KMS-11 (cell line): ENCODE measurements at regions not wholly inside any gene's neighbourhood (a gene's known extent, or its start where the extent isn't known, plus 50 kb on each side); places are given as distances from the start of the nearest gene placed in this dataset.

ENCODE experiments used
- H2AFZ ChIP-seq: fragments of 200-600 bp; sonication (generic); 2 replicates; pipeline ENCODE4 v1.6.1; 2016; ENCODE audit warnings: antibody characterized with exemption, mixed run types, low read depth
- H3K27ac ChIP-seq: fragments of 200-600 bp; sonication (generic); 2 replicates; pipeline ENCODE4 v1.6.1; 2016; ENCODE audit warnings: mild to moderate bottlenecking, mixed run types
- H3K27me3 ChIP-seq: fragments of 200-600 bp; sonication (generic); 2 replicates; pipeline ENCODE4 v1.6.1; 2017; ENCODE audit warnings: mild to moderate bottlenecking, low read depth, mixed run types, moderate library complexity; ENCODE audit not compliant: insufficient read depth
- H3K36me3 ChIP-seq: fragments of 200-600 bp; sonication (generic); 2 replicates; pipeline ENCODE4 v1.6.1; 2017; ENCODE audit warnings: mild to moderate bottlenecking, mixed run types; ENCODE audit not compliant: insufficient read depth
- H3K4me1 ChIP-seq: fragments of 200-600 bp; sonication (generic); 2 replicates; pipeline ENCODE4 v1.6.1; 2016; ENCODE audit warnings: mild to moderate bottlenecking, low read depth, mixed run types; ENCODE audit not compliant: poor library complexity, severe bottlenecking
- H3K4me2 ChIP-seq: fragments of 200-600 bp; sonication (generic); 2 replicates; pipeline ENCODE4 v1.7.0; 2016; ENCODE audit warnings: mild to moderate bottlenecking, mixed run types
- H3K4me3 ChIP-seq: fragments of 200-600 bp; sonication (generic); IDR thresholded peaks from 2 replicates; pipeline ENCODE4 v1.6.1; 2017; ENCODE audit warnings: low read depth, low read length, mixed read lengths; ENCODE audit not compliant: insufficient read depth
- H3K79me2 ChIP-seq: fragments of 200-600 bp; sonication (generic); 2 replicates; pipeline ENCODE4 v1.6.1; 2016; ENCODE audit warnings: low read depth, mixed run types; ENCODE audit not compliant: insufficient read depth
- H3K9ac ChIP-seq: fragments of 200-600 bp; sonication (generic); 2 replicates; pipeline ENCODE4 v1.6.1; 2016; ENCODE audit warnings: mild to moderate bottlenecking, mixed run types
- H4K20me1 ChIP-seq: fragments of 200-600 bp; sonication (generic); 2 replicates; pipeline ENCODE4 v1.6.1; 2016; ENCODE audit warnings: mild to moderate bottlenecking, mixed run types; ENCODE audit not compliant: insufficient read depth
- CTCF ChIP-seq: fragments of 200-600 bp; sonication (generic); conservative IDR thresholded peaks from 2 replicates; pipeline ENCODE4 v1.6.1; 2017; ENCODE audit warnings: low read depth, mild to moderate bottlenecking, antibody characterized with exemption, low read length, moderate library complexity, mixed read lengths

DNA sequence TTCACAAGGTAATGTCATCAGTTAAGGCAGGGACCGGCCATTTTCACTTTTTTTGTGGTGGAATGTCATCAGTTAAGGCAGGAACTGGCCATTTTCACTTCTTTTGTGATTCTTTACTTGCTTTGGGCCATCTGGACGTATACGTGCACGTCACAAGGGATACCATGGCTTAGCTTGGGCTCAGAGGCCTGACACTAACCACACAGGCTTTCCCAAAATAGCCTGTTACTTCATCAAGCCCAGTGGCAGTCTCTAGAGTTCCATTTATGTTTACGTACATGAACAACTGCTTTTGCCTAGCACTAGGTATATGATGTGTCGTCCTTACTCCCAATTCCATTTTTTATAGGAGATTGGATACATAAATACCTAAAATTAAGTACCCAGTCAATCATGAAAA, 237.9 kb downstream of the C7orf25 start:
- Histone ChIP-seq H3K9ac (no peak overlapping the region), H4K20me1 (no peaks in the 10 kb centered on the region), H3K27ac (no peak overlapping the region), H2AFZ (no peak overlapping the region), H3K4me2 (no peak overlapping the region), H3K27me3 (no peaks in the 10 kb centered on the region), H3K79me2 (no peaks in the 10 kb centered on the region), H3K36me3 (no peaks in the 10 kb centered on the region), H3K4me3 (no peak overlapping the region), H3K4me1 (no peaks in the 10 kb centered on the region)
- no peak for TF ChIP-seq CTCF

DNA sequence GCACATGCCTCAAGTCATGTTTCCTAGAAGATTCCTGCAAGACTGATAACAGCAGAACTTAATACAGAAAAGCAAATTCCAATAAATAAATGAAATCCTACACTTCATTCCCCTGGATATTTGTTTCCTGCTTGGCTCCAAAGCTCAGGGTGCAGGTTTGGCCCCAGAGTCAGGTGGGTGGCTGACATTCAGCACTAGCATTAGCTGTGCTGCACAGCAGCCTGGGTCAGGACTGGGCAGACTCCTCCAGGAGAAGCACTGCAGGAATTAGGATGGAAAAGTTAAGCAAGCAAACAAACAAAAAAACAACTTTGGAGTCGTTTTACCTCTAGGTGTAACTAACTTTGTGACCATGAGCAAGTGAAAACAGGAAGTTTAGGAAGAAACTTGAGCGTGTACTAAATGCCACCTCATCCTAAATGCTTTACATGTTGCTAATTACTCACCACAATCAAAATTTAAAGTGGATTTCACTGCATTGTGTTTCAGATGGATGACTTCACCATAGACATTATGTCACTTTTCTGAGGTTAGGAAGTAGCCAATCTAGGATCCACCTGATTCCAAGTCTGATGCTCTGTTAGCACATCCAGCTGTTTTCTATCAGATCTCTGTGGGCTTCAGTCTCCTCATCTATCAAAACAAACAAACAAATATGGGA, 239.4 kb downstream of the C7orf25 start:
- no peak overlapping the region for H2AFZ ChIP-seq
- no peak for TF ChIP-seq CTCF
- H3K27me3 ChIP-seq = no peaks in the 10 kb centered on the region
- H4K20me1 ChIP-seq = no peaks in the 10 kb centered on the region
- no peak overlapping the region for H3K27ac ChIP-seq
- H3K4me3 ChIP-seq = no peak overlapping the region
- H3K4me1 ChIP-seq = no peaks in the 10 kb centered on the region
- H3K79me2 ChIP-seq = no peaks in the 10 kb centered on the region
- no peak overlapping the region for H3K9ac ChIP-seq
- H3K36me3 ChIP-seq = no peaks in the 10 kb centered on the region
- H3K4me2 ChIP-seq = no peak overlapping the region

DNA sequence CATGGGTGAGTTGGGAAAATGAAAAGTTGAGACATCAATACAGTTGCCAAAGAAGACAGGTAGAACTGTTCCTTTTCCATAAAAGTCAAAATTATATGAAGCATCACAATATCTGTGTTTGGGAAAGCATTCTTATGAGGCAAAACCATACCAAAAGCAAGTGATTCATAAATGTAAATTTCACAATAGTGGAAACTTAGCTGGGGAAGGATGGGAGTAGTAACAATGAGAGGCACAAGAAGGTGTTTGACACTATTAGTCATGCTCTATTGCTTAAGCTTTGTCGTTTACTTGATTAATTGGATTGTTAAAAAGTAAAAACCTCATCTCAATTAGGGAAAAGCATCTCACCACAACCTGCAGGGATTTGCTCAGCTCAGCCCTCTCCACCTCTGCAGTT, 240.2 kb downstream of the C7orf25 start:
- Histone ChIP-seq H3K4me2 (no peak overlapping the region), H4K20me1 (no peaks in the 10 kb centered on the region), H3K79me2 (no peaks in the 10 kb centered on the region), H3K4me1 (no peaks in the 10 kb centered on the region), H3K9ac (no peak overlapping the region), H2AFZ (no peak overlapping the region), H3K27me3 (no peaks in the 10 kb centered on the region), H3K4me3 (no peak overlapping the region), H3K36me3 (no peaks in the 10 kb centered on the region), H3K27ac (no peak overlapping the region)
- no peak for TF ChIP-seq CTCF

DNA sequence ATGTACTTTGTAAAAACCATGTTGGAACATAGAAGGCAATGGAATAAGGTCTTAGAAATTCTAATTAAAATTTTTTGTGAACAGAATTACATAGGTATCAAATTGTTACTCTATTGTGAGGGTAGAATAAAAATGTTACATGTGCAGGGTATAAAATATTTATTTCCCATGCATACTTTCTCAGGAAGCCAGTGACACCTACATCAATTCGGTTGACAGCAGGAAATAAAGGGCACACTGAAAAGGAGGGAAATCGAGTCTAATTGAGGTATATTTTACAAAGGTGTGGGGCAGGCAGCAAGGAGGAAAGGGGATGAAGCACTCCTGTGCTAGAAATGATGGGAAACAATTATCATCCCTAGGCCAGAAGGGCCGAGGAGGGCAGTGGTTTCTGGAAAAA, 244.9 kb downstream of the C7orf25 start:
- Histone ChIP-seq H3K4me3 (no peak overlapping the region), H3K4me1 (no peaks in the 10 kb centered on the region), H3K9ac (no peak overlapping the region), H3K27me3 (no peaks in the 10 kb centered on the region), H2AFZ (no peak overlapping the region), H3K27ac (no peak overlapping the region), H3K79me2 (no peaks in the 10 kb centered on the region), H3K4me2 (no peak overlapping the region), H4K20me1 (no peaks in the 10 kb centered on the region), H3K36me3 (no peaks in the 10 kb centered on the region)
- no peak for TF ChIP-seq CTCF
